ENCODE measurements at regions not wholly inside any gene's neighbourhood (a gene's known extent, or its start where the extent isn't known, plus 50 kb on each side); places are given as distances from the start of the nearest gene placed in this dataset.

GRCh38 chr2:237209885-237210284 is 124.2 kb downstream of the COPS8 start:
- CTCF ChIA-PET, result no interaction called here
- Histone ChIP-seq H3K9ac (peak overlapping the region; percentile 59; the same call in 1 of the 2 replicates), H3K9me3 (no peaks in the 10 kb centered on the region), H3K27me3 (ENCODE audit: insufficient read depth) (no peaks in the 10 kb centered on the region), H2AFZ (ENCODE audit: low read depth) (no peak overlapping the region), H3K36me3 (replicated peaks in 1 of 2; ENCODE audit: control insufficient read depth in 1 of 2, insufficient read depth in 2 of 2, low read length in 1 of 2) (no peaks in the 10 kb centered on the region), H3K9me2 (no peaks in the 10 kb centered on the region), H3F3A (replicated peaks; ENCODE audit: insufficient read depth) (peaks cover 43% of the 10 kb centered on the region), H3K4me1 (ENCODE audit: control insufficient read depth in 1 of 2, insufficient read depth in 2 of 2, low read depth in 1 of 2, low read length in 1 of 2) (peaks cover 26 to 37% of the 10 kb centered on the region in 2 experiments; a peak in 3 of 4 replicates), H3K79me2 (ENCODE audit: insufficient read depth) (no peaks in the 10 kb centered on the region), H3K27ac (ENCODE audit: low read depth in 2 of 2, low read length in 1 of 2) (peak overlapping the region; percentile 88 to 98), H3K4me2 (no peak overlapping the region), H4K20me1 (ENCODE audit: insufficient read depth) (no peaks in the 10 kb centered on the region), H3K4me3 (ENCODE audit: low read depth in 2 of 2, low read length in 1 of 2) (no peak overlapping the region)
- 62% methylated on average over 6 of the region's 6 CpGs for WGBS (ENCODE audit: low lambda C conversion rate)
- DNase-seq, result no peak
- POLR2A ChIA-PET, result no interaction called here
- no peak for TF ChIP-seq EP300 (IDR thresholded peaks at IDR 0.05; ENCODE audit: borderline replicate concordance in 1 of 2, low read depth in 1 of 2, low read length in 1 of 2)
- no peak for TF ChIP-seq CHD2 (IDR thresholded peaks at IDR 0.05; ENCODE audit: low read length, partially characterized antibody)
- TF ChIP-seq PBX3 (IDR thresholded peaks at IDR 0.05), result no peak
- no peak for TF ChIP-seq SMC3 (IDR thresholded peaks at IDR 0.05; ENCODE audit: low read depth, low read length)
- TF ChIP-seq NRF1 (IDR thresholded peaks at IDR 0.05; ENCODE audit: low read depth, low read length), result no peak
- TF ChIP-seq TAF1 (IDR thresholded peaks at IDR 0.05; ENCODE audit: borderline replicate concordance, low read depth, low read length), result no peak
- no peak for TF ChIP-seq CTCF (IDR thresholded peaks at IDR 0.05)
- no peak for TF ChIP-seq EZH2phosphoT487 (IDR thresholded peaks at IDR 0.05; ENCODE audit: borderline replicate concordance, low read depth)
- TF ChIP-seq RAD21 (IDR thresholded peaks at IDR 0.05; ENCODE audit: low read length), result no peak
- TF ChIP-seq POLR2AphosphoS5 (IDR thresholded peaks at IDR 0.05; ENCODE audit: low read depth, low read length), result no peak
- TF ChIP-seq MXI1 (IDR thresholded peaks at IDR 0.05; ENCODE audit: low read depth, low read length), result no peak
- TF ChIP-seq USF1 (IDR thresholded peaks at IDR 0.05; ENCODE audit: borderline replicate concordance, low read depth), result no peak
- TF ChIP-seq TCF12 (IDR thresholded peaks at IDR 0.05), result no peak
- no peak for TF ChIP-seq ELF1 (IDR thresholded peaks at IDR 0.05)
- no peak for TF ChIP-seq IRF3 (IDR thresholded peaks at IDR 0.05; ENCODE audit: low read depth, low read length)
